ENCODE measurements at regions not wholly inside any gene's neighbourhood (a gene's known extent, or its start where the extent isn't known, plus 50 kb on each side); places are given as distances from the start of the nearest gene placed in this dataset.

GRCh38 chr13:64900039-64900438, 2330.1 kb downstream of the PCDH9 start:
- TF ChIP-seq CTCF (IDR thresholded peaks at IDR 0.05; ENCODE audit: low read depth, low read length): no peak
- no peak for TF ChIP-seq EZH2phosphoT487 (IDR thresholded peaks at IDR 0.05; ENCODE audit: low read depth)
